Neural cell (in vitro differentiated cells): ENCODE measurements at regions not wholly inside any gene's neighbourhood (a gene's known extent, or its start where the extent isn't known, plus 50 kb on each side); places are given as distances from the start of the nearest gene placed in this dataset.

Source experiments
- EP300 ChIP-seq: fragments of 450-650 bp; conservative IDR thresholded peaks from 2 replicates; pipeline ENCODE4 v1.6.1; 2014; ENCODE audit warnings: antibody characterized with exemption, mild to moderate bottlenecking, moderate library complexity; ENCODE audit not compliant: poor library complexity, severe bottlenecking
- EZH2 ChIP-seq: fragments of 200-600, 300-800 bp; shearing (Covaris generic), sonication (generic); IDR thresholded peaks from 2 replicates; pipeline ENCODE4 v1.6.1; 2014; ENCODE audit warnings: antibody characterized with exemption, low read length, borderline replicate concordance, mild to moderate bottlenecking; ENCODE audit not compliant: insufficient read depth, poor library complexity, severe bottlenecking
- MXI1 ChIP-seq: fragments of 450-650 bp; conservative IDR thresholded peaks from 2 replicates; pipeline ENCODE4 v1.6.1; 2014; ENCODE audit warnings: antibody characterized with exemption, mild to moderate bottlenecking; ENCODE audit not compliant: poor library complexity, severe bottlenecking
- POLR2AphosphoS5 ChIP-seq: IDR thresholded peaks from 2 replicates; pipeline ENCODE4 v1.6.1; 2012
- RAD21 ChIP-seq: fragments of 450-650 bp; conservative IDR thresholded peaks from 2 replicates; pipeline ENCODE4 v1.6.1; 2014; ENCODE audit warnings: antibody characterized with exemption, mild to moderate bottlenecking, moderate library complexity
- SMC3 ChIP-seq: fragments of 450-650 bp; conservative IDR thresholded peaks from 2 replicates; pipeline ENCODE4 v1.6.1; 2014; ENCODE audit warnings: antibody characterized with exemption, mild to moderate bottlenecking, moderate library complexity; ENCODE audit not compliant: poor library complexity
- TAF1 ChIP-seq: IDR thresholded peaks from 2 replicates; pipeline ENCODE4 v1.6.1; 2012; ENCODE audit warnings: low read depth
- TF ChIP-seq, protein P1 (sequence below): fragments of 450-650 bp; IDR thresholded peaks from 2 replicates; pipeline ENCODE4 v1.5.1; 2014; ENCODE audit warnings: antibody characterized with exemption, mild to moderate bottlenecking, moderate library complexity; ENCODE audit not compliant: poor library complexity, severe bottlenecking
- TF ChIP-seq, protein P2 (sequence below): IDR thresholded peaks from 2 replicates; pipeline ENCODE4 v1.6.1; 2012; ENCODE audit warnings: borderline replicate concordance

DNA sequence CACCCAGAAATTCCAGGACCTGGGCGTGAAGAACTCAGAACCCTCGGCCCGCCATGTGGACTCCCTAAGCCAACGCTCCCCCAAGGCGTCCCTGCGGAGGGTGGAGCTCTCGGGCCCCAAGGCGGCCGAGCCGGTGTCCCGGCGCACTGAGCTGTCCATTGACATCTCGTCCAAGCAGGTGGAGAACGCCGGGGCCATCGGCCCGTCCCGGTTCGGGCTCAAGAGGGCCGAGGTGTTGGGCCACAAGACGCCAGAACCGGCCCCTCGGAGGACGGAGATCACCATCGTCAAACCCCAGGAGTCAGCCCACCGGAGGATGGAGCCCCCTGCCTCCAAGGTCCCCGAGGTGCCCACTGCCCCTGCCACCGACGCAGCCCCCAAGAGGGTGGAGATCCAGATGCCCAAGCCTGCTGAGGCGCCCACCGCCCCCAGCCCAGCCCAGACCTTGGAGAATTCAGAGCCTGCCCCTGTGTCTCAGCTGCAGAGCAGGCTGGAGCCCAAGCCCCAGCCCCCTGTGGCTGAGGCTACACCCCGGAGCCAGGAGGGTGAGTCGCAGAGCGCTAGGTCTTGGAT, 261.5 kb downstream of the SEC14L1 start:
- TF ChIP-seq, protein P1, sequence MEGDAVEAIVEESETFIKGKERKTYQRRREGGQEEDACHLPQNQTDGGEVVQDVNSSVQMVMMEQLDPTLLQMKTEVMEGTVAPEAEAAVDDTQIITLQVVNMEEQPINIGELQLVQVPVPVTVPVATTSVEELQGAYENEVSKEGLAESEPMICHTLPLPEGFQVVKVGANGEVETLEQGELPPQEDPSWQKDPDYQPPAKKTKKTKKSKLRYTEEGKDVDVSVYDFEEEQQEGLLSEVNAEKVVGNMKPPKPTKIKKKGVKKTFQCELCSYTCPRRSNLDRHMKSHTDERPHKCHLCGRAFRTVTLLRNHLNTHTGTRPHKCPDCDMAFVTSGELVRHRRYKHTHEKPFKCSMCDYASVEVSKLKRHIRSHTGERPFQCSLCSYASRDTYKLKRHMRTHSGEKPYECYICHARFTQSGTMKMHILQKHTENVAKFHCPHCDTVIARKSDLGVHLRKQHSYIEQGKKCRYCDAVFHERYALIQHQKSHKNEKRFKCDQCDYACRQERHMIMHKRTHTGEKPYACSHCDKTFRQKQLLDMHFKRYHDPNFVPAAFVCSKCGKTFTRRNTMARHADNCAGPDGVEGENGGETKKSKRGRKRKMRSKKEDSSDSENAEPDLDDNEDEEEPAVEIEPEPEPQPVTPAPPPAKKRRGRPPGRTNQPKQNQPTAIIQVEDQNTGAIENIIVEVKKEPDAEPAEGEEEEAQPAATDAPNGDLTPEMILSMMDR: no peak
- TF ChIP-seq RAD21 (no peak), EP300 (no peak), EZH2 (no peak), POLR2AphosphoS5 (no peak), TAF1 (no peak), MXI1 (no peak), SMC3 (no peak)
- TF ChIP-seq, protein P2, sequence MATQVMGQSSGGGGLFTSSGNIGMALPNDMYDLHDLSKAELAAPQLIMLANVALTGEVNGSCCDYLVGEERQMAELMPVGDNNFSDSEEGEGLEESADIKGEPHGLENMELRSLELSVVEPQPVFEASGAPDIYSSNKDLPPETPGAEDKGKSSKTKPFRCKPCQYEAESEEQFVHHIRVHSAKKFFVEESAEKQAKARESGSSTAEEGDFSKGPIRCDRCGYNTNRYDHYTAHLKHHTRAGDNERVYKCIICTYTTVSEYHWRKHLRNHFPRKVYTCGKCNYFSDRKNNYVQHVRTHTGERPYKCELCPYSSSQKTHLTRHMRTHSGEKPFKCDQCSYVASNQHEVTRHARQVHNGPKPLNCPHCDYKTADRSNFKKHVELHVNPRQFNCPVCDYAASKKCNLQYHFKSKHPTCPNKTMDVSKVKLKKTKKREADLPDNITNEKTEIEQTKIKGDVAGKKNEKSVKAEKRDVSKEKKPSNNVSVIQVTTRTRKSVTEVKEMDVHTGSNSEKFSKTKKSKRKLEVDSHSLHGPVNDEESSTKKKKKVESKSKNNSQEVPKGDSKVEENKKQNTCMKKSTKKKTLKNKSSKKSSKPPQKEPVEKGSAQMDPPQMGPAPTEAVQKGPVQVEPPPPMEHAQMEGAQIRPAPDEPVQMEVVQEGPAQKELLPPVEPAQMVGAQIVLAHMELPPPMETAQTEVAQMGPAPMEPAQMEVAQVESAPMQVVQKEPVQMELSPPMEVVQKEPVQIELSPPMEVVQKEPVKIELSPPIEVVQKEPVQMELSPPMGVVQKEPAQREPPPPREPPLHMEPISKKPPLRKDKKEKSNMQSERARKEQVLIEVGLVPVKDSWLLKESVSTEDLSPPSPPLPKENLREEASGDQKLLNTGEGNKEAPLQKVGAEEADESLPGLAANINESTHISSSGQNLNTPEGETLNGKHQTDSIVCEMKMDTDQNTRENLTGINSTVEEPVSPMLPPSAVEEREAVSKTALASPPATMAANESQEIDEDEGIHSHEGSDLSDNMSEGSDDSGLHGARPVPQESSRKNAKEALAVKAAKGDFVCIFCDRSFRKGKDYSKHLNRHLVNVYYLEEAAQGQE: no peak
